Cardiac muscle cell (in vitro differentiated cells and primary cell): ENCODE measurements at regions not wholly inside any gene's neighbourhood (a gene's known extent, or its start where the extent isn't known, plus 50 kb on each side); places are given as distances from the start of the nearest gene placed in this dataset.

Experiments
- DNase-seq, 2 donors: peaks; one replicate each; pipeline versions ENCODE4 v3.0.0 to v3.0.0-alpha.2; 2010 to 2017; ENCODE audit warnings: low read depth in 1 of 2, low spot score in 1 of 2
- H3K27ac ChIP-seq: fragments of 200-600 bp; sonication (generic); 2 replicates; pipeline ENCODE4 v1.5.1; 2016
- H3K27me3 ChIP-seq: fragments of 200-600 bp; sonication (generic); 2 replicates; pipeline ENCODE4 v1.6.0; 2016; ENCODE audit warnings: control low read depth
- H3K36me3 ChIP-seq: fragments of 200-600 bp; sonication (generic); 2 replicates; pipeline ENCODE4 v1.5.1; 2016; ENCODE audit warnings: control low read depth
- H3K4me1 ChIP-seq: fragments of 200-600 bp; sonication (generic); 2 replicates; pipeline ENCODE4 v1.8.1; 2017; ENCODE audit warnings: low read depth, mild to moderate bottlenecking, mixed run types
- H3K4me3 ChIP-seq: fragments of 200-600 bp; sonication (generic); 2 replicates; pipeline ENCODE4 v1.5.1; 2016; ENCODE audit warnings: mild to moderate bottlenecking
- H3K9me3 ChIP-seq: fragments of 200-600 bp; sonication (generic); 2 replicates; pipeline ENCODE4 v1.5.1; 2017; ENCODE audit warnings: low read depth, mild to moderate bottlenecking, control low read depth
- TF ChIP-seq, protein P1 (sequence below): IDR thresholded peaks from 2 replicates; pipeline ENCODE4 v1.5.1; 2012; ENCODE audit warnings: low read depth, mild to moderate bottlenecking, low read length

DNA sequence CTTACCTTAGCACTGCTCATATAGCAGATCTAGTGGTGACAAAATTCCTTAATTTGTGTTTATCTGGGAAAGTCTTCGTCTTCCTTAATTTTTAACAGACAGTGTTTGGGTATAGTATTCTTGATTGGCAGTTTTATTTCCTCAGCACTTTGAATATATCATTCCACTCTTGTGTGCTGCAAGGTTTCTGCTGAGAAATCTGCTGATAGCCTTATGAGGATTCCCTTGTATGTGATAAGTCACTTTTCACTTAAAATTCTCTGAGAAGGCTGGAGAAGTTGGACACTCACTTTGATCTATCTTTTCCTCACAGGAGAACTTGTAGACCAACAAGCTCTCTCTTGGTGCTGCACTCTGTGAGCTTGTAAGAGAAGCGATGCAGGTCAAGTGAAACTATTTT lies 306.1 kb upstream of the RTL1 start:
- Histone ChIP-seq H3K4me1 (no peaks in the 10 kb centered on the region), H3K36me3 (no peaks in the 10 kb centered on the region), H3K27me3 (no peaks in the 10 kb centered on the region), H3K9me3 (no peaks in the 10 kb centered on the region), H3K27ac (no peak overlapping the region), H3K4me3 (no peak overlapping the region)
- no peak for DNase-seq
- TF ChIP-seq, protein P1, sequence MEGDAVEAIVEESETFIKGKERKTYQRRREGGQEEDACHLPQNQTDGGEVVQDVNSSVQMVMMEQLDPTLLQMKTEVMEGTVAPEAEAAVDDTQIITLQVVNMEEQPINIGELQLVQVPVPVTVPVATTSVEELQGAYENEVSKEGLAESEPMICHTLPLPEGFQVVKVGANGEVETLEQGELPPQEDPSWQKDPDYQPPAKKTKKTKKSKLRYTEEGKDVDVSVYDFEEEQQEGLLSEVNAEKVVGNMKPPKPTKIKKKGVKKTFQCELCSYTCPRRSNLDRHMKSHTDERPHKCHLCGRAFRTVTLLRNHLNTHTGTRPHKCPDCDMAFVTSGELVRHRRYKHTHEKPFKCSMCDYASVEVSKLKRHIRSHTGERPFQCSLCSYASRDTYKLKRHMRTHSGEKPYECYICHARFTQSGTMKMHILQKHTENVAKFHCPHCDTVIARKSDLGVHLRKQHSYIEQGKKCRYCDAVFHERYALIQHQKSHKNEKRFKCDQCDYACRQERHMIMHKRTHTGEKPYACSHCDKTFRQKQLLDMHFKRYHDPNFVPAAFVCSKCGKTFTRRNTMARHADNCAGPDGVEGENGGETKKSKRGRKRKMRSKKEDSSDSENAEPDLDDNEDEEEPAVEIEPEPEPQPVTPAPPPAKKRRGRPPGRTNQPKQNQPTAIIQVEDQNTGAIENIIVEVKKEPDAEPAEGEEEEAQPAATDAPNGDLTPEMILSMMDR = no peak

DNA sequence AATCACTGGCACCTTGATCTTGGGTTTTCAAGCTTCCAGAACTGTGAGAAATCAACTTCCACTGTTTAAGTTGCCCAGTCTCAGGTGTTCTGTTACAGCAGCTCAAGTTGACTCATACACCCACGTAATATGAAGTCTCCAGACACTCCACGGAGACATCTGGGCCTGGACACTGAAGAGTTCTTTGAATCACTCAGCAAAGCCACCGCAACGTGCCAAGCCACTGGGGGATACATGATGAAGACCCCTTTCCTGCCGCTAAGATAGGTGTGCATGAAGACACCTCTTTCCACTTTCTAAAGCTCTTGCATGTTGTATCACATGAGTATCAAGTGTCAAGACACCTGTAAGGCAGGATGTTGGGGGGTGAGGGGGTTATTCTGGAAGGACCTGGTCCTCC lies 311.7 kb upstream of the RTL1 start:
- Histone ChIP-seq H3K36me3 (no peaks in the 10 kb centered on the region), H3K27me3 (no peaks in the 10 kb centered on the region), H3K4me1 (peaks cover 5% of the 10 kb centered on the region), H3K9me3 (no peaks in the 10 kb centered on the region), H3K4me3 (no peak overlapping the region), H3K27ac (no peak overlapping the region)
- DNase-seq = no peak
- TF ChIP-seq, protein P1 = no peak

DNA sequence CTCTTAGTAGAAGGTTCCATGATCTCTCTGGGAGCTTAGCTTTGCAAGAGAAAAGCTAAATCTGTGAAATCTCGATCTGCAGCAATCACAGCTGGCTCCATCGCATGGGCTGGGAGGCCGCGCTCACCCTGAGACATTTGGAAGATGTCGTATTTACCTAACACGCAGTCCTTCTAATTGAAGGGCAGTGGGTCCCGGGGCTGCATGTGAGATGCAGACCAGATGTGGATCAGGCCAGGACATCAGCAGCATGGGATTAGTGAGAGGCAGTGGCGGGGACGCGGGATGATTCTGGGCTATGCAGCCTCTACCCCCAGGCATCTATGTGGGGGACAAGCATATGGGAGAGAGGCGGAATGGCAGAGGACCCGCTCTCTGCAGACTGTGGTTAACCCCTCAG lies 312.4 kb upstream of the RTL1 start:
- no peaks in the 10 kb centered on the region for H3K27me3 ChIP-seq
- H3K4me1 ChIP-seq = peaks cover 5% of the 10 kb centered on the region
- no peak overlapping the region for H3K4me3 ChIP-seq
- no peaks in the 10 kb centered on the region for H3K9me3 ChIP-seq
- TF ChIP-seq, protein P1 = no peak
- no peaks in the 10 kb centered on the region for H3K36me3 ChIP-seq
- no peak for DNase-seq
- H3K27ac ChIP-seq = no peak overlapping the region

DNA sequence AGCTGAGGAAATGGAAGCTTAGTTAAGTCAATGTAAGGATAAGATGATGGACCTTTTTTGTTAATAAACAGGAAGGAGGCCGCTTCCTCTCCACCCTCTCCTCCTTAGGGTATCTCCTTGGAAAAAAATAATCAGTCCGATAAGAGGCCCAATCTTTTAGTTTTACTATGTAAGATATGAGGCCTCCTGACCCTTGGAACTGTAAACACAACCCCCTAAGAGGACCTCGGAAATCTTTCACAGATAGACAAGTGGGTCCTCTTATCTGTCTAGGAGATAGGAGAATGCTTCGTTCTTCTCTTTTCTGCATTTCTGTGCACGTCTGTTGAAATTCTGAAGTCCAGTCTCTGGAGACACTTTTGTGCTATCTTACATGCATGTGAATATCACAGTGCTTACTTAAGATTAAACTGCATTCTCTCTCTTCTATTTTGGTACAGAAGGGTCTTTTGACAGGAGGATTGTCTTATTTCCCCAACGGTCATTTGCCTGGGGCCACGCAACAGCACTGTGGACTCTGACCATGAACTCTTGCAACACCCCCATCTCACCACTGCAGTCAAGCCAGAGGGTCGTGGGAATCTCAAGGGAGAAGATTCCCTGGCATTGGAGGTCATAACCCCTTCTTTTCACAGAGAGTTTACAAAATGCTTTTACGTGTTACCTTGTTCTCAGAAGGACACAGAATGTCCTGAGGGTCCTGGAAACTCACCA lies 313.0 kb upstream of the RTL1 start:
- Histone ChIP-seq H3K4me3 (no peak overlapping the region), H3K9me3 (no peaks in the 10 kb centered on the region), H3K36me3 (no peaks in the 10 kb centered on the region), H3K27me3 (no peaks in the 10 kb centered on the region), H3K4me1 (peaks cover 5% of the 10 kb centered on the region), H3K27ac (no peak overlapping the region)
- TF ChIP-seq, protein P1 = no peak
- DNase-seq = no peak

DNA sequence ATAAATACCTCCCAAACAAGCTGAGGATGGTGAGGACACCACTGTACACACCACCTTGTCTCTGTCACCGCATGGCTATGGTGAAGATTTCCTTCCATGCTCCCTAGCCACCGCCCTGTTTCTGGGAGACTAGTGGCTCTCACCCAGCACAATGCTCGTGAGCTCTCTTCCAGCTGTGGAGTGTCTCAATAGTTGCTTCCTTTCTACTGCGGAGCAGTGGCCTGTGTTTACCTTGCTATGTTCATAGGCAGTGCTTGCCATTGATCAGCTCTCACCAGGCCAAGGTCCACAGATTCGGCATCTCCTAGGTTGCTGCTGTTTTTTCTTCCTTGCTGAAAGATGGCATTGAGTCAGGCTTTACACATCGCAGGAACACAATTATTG lies 313.6 kb upstream of the RTL1 start:
- Histone ChIP-seq H3K9me3 (no peaks in the 10 kb centered on the region), H3K4me3 (no peak overlapping the region), H3K27ac (no peak overlapping the region), H3K36me3 (no peaks in the 10 kb centered on the region), H3K27me3 (no peaks in the 10 kb centered on the region), H3K4me1 (peaks cover 5% of the 10 kb centered on the region)
- no peak for DNase-seq
- TF ChIP-seq, protein P1 = no peak
